ENCODE measurements at regions not wholly inside any gene's neighbourhood (a gene's known extent, or its start where the extent isn't known, plus 50 kb on each side); places are given as distances from the start of the nearest gene placed in this dataset.

DNA sequence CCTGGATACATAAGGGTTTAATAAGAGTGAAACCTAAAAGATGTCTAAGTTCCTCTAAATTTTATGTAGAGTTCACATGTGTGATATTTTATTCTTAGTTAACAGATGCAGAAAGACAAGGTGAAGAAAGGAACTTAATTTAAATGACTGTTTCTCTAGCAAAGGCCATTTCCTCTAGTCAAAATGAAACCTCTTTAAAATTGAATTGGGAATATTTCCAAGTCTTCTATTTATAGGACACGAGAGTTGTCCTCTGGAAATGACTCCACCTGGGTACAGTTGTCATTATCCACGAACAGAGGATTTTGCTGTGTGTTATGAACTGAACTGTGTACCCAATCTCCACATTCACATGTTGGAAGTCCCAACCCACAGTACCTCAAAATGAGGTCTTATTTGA is 64.5 kb upstream of the KCNK1 start:
- TF ChIP-seq, protein P1, sequence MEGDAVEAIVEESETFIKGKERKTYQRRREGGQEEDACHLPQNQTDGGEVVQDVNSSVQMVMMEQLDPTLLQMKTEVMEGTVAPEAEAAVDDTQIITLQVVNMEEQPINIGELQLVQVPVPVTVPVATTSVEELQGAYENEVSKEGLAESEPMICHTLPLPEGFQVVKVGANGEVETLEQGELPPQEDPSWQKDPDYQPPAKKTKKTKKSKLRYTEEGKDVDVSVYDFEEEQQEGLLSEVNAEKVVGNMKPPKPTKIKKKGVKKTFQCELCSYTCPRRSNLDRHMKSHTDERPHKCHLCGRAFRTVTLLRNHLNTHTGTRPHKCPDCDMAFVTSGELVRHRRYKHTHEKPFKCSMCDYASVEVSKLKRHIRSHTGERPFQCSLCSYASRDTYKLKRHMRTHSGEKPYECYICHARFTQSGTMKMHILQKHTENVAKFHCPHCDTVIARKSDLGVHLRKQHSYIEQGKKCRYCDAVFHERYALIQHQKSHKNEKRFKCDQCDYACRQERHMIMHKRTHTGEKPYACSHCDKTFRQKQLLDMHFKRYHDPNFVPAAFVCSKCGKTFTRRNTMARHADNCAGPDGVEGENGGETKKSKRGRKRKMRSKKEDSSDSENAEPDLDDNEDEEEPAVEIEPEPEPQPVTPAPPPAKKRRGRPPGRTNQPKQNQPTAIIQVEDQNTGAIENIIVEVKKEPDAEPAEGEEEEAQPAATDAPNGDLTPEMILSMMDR (IDR thresholded peaks at IDR 0.05; ENCODE audit: low read depth, low read length), result no peak
- TF ChIP-seq EZH2phosphoT487 (IDR thresholded peaks at IDR 0.05; ENCODE audit: low read depth), result no peak

All from OCI-LY3 (cell line).